Astrocyte of the spinal cord (primary cell): ENCODE measurements at regions not wholly inside any gene's neighbourhood (a gene's known extent, or its start where the extent isn't known, plus 50 kb on each side); places are given as distances from the start of the nearest gene placed in this dataset.

Experiments used
- DNase-seq: peaks from one replicate; pipeline ENCODE4 v3.0.0; 2011; ENCODE audit warnings: low read depth, low spot score
- H3K4me3 ChIP-seq: 2 replicates; pipeline ENCODE4 v1.5.1; 2011; ENCODE audit warnings: low read depth, mild to moderate bottlenecking, low read length, moderate library complexity
- in situ Hi-C: cut with HindIII; loops from 2 replicates; pipeline ENCODE4 v1.10.0; 2017; ENCODE audit warnings: low sequenced_read_pairs
- TF ChIP-seq, protein P1 (sequence below): IDR thresholded peaks from 2 replicates; pipeline ENCODE4 v1.5.1; 2012; ENCODE audit warnings: low read depth, mild to moderate bottlenecking, low read length, inconsistent platforms

DNA sequence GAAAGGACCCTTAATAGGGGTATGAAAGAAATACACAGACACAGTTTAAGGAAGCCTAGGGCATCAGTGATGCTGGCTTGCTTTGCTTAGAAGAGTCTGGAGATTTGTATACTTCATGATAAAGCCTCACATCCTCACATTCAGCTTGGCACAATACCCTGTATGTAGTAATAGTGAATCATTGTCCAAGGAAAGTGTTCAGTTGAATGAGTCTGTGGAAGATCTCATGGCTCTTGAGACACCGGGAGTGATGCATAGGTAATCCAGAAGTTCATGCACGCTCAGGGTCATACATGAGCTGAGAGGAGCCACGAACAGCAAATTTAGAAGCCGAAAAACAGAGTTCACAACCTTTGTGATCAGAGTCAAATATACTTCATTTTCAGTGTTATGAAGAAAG is 537.2 kb upstream of the TMPRSS15 start:
- H3K4me3 ChIP-seq, result no peak overlapping the region
- DNase-seq, result no peak
- in situ Hi-C loops, result no loop called here
- TF ChIP-seq, protein P1, sequence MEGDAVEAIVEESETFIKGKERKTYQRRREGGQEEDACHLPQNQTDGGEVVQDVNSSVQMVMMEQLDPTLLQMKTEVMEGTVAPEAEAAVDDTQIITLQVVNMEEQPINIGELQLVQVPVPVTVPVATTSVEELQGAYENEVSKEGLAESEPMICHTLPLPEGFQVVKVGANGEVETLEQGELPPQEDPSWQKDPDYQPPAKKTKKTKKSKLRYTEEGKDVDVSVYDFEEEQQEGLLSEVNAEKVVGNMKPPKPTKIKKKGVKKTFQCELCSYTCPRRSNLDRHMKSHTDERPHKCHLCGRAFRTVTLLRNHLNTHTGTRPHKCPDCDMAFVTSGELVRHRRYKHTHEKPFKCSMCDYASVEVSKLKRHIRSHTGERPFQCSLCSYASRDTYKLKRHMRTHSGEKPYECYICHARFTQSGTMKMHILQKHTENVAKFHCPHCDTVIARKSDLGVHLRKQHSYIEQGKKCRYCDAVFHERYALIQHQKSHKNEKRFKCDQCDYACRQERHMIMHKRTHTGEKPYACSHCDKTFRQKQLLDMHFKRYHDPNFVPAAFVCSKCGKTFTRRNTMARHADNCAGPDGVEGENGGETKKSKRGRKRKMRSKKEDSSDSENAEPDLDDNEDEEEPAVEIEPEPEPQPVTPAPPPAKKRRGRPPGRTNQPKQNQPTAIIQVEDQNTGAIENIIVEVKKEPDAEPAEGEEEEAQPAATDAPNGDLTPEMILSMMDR, result no peak

- in situ Hi-C loops, result no loop called here
- TF ChIP-seq, protein P1, result no peak
- DNase-seq, result no peak
- H3K4me3 ChIP-seq, result no peak overlapping the region
Measured at GRCh38 chr21:18950045-18950740, 546.6 kb upstream of the TMPRSS15 start.

GRCh38 chr21:18951271-18952038 is 547.9 kb upstream of the TMPRSS15 start:
- TF ChIP-seq, protein P1, result peak; percentile 52
- H3K4me3 ChIP-seq, result no peak overlapping the region
- in situ Hi-C loops, result no loop called here
- peak; percentile 12 for DNase-seq

GRCh38 chr21:18954441-18954844 is 550.9 kb upstream of the TMPRSS15 start:
- no peak overlapping the region for H3K4me3 ChIP-seq
- DNase-seq, result no peak
- TF ChIP-seq, protein P1, result no peak
- in situ Hi-C loops, result no loop called here

GRCh38 chr21:18959817-18960216 is 556.2 kb upstream of the TMPRSS15 start:
- no peak overlapping the region for H3K4me3 ChIP-seq
- TF ChIP-seq, protein P1, result no peak
- in situ Hi-C loops, result no loop called here
- DNase-seq, result no peak

DNA sequence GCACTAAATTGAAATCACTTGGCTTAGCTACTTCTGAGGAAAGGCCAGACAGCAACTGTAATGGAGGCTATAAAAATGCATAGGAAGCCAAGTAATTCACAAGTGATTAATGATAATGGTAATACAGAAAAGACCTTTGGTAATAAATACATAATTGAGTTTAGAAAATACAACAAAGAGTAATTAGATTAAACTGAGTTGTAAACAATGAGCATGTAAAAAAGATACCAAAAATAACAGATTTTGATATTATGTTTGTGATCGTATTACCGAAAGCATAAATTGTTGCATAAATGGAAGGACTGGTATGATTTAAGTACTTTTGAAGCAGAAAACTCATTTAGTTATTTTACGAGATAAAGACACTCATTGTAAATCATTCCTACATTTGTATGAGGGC is 556.7 kb upstream of the TMPRSS15 start:
- in situ Hi-C loops, result no loop called here

More for the DNA sequence above, 556.7 kb upstream of the TMPRSS15 start:
- DNase-seq, result no peak
- TF ChIP-seq, protein P1, result no peak
- H3K4me3 ChIP-seq, result no peak overlapping the region
